Epithelial cell of proximal tubule (primary cell): ENCODE measurements at regions not wholly inside any gene's neighbourhood (a gene's known extent, or its start where the extent isn't known, plus 50 kb on each side); places are given as distances from the start of the nearest gene placed in this dataset.
A peak's percentile ranks its signal among the peaks of the same experiment; 100 is the strongest.

Experiments
- DNase-seq: peaks from one replicate; pipeline ENCODE4 v3.0.0-alpha.2; 2011; ENCODE audit warnings: low read depth
- H3K4me3 ChIP-seq: 2 replicates; pipeline ENCODE4 v1.5.1; 2011; ENCODE audit warnings: low read depth, mild to moderate bottlenecking, low read length
- TF ChIP-seq, protein P1 (sequence below): conservative IDR thresholded peaks from 2 replicates; pipeline ENCODE4 v1.5.1; 2012; ENCODE audit warnings: low read depth, mild to moderate bottlenecking, low read length

DNA sequence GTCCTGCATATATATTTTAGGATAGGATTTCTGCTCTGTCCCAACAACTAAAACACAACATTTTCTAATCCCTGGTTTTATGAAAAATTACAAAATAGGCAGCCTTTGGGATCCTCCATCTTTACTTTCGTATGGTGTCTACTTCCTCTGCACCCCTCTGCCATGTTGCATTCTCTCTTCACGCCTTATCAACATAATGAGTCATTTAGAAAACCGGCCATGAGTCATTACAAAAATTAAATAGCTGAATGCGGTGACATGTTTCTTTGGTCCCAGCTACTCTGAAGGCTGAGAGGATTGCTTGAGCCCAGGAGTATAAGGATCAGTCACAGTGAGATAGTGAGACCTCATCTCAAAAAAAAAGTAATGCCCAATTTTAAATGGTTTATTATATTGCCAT, 148.1 kb upstream of the CELF2 start:
- H3K4me3 ChIP-seq, result no peak overlapping the region
- TF ChIP-seq, protein P1, sequence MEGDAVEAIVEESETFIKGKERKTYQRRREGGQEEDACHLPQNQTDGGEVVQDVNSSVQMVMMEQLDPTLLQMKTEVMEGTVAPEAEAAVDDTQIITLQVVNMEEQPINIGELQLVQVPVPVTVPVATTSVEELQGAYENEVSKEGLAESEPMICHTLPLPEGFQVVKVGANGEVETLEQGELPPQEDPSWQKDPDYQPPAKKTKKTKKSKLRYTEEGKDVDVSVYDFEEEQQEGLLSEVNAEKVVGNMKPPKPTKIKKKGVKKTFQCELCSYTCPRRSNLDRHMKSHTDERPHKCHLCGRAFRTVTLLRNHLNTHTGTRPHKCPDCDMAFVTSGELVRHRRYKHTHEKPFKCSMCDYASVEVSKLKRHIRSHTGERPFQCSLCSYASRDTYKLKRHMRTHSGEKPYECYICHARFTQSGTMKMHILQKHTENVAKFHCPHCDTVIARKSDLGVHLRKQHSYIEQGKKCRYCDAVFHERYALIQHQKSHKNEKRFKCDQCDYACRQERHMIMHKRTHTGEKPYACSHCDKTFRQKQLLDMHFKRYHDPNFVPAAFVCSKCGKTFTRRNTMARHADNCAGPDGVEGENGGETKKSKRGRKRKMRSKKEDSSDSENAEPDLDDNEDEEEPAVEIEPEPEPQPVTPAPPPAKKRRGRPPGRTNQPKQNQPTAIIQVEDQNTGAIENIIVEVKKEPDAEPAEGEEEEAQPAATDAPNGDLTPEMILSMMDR, result no peak
- no peak for DNase-seq

DNA sequence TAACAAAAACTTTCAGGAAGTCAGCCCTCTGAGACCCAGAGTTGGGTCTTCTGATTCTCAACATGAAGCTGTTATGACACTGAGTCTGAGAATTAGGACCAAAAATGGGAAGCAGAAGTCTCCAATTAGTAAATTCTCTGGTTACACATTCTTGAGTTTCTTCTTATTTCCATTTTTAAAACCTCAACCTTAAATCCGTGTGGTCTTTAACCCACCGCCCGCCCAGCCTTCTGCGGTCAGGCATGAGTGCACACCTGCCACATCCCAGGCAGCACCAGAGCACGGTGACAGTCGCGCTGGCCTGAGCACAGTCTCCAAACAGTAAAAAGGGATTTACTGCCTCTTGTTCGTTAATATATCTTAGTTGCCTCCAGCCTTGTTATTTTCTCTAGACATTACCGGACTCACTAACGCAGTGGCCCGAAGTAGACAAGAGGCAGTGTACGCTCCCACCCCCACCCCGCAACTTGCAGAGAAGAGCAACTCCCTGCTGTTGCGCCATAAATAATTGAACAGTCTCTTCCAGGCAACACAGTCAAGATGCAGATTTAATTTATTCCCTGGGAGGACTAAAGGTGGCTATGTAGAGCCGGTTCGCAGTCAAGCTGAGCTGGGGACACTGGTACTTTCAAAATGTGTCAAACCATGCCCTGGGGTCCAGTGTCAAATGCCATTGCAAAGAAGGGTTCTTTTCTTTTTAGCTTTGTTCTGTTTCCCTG, 147.0 kb upstream of the CELF2 start:
- TF ChIP-seq, protein P1, result no peak
- H3K4me3 ChIP-seq, result peak overlapping the region; percentile 23
- DNase-seq, result no peak

DNA sequence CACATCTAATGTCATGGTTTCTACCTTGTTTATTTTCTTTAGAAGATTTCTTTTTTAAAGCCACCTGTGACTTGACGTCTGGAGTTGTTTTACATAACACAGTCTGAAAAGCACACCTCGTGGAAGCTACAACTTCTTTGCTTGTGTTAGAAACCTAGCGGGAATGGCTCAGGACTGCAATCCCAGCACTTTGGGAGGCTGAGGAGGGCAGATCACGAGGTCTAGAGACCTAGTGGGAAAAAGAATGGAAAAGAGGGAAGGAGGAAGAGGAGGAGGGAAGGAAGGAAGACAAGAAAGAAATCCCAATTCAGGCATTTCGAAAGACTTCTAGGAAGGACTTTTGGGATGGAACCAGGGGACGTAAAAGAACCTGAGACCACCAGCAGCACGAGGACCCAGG, 146.3 kb upstream of the CELF2 start:
- TF ChIP-seq, protein P1, result no peak
- DNase-seq, result no peak
- H3K4me3 ChIP-seq, result no peak overlapping the region

DNA sequence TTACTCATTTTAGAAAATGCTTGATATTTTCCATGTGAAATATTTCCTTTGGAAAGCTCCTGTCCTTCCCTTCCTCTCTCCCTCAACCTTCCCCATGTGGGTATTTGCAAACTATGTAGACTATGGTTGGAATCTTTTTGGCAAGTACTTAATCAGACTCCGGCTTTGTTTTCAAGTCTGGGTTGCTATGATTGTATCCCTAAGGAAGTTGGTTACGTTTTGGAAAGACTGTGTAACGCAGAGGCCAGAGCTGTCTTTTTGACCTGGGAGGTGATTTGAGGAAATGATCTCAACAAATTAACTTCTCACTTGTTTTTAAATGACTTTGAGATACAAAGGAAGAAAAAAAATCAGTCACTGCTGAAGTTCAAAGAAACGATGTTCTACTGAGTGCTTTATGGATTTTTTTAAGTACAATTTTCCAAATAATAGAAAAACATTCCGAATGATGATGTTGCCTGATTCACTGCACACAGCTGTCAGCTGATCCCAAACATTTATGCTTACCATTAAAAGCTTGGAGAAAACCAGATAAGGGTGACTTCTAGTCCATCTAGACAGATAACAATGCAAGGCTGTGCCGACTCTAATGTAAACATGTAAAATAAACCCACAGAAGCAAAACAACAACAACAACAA, 145.5 kb upstream of the CELF2 start:
- H3K4me3 ChIP-seq, result no peak overlapping the region
- peak; percentile 62 for DNase-seq
- TF ChIP-seq, protein P1, result no peak

DNA sequence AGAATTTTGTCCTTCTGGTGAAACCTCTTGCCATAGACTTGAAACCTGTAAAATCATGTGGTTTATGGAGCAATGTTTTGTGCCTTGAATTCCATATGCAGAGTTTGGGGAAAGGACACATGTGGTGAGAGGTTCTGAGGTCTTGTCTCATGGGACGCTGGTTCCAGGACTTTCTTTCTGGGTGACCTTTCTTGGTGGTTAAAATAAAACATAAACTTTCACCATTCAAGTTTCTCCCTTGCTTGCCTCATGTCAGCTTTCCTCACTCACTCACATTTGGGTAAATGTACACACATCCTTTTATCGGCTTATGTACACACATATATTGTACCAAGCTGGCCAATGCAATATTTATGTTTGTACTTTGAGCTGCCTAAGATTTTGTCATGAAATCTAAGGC, 144.9 kb upstream of the CELF2 start:
- H3K4me3 ChIP-seq, result no peak overlapping the region
- no peak for DNase-seq
- TF ChIP-seq, protein P1, result no peak

DNA sequence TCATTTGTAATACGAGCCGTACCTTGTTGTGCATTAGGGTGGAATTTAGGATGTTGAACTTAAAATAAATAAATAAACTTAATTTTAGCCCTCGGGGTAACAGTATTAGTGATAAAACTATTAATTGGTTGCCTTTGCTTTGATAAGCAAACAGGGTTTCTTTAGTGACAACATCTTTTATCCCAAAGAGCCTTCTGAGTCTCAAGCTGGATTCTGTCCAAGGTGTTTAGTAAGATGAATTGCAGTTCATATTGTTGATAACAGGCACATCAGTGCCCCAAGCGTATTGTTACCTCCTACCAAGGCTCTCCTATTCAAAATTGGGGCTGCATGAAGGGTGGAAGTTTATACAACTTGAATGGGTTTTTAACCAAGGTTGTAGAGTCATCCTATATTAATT, 144.4 kb upstream of the CELF2 start:
- TF ChIP-seq, protein P1, result no peak
- no peak overlapping the region for H3K4me3 ChIP-seq
- DNase-seq, result no peak

DNA sequence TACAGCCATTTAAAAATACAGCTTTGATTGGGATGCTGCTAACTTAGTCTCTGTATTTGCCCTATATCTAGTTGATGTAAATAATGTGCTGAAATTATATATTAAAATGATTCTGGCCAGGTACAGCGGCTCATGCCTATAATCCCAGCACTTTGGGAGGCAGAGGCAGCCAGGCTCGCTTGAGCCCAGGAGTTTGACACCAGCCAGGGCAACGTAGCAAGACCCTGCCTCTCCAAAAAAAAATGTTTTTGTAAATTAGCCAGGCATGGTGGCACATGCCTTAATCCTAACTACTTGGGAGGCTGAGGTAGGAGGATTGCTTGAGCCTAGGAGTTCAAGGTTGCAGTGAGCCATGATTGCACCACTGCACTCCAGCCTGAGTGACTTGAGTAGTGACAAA, 143.8 kb upstream of the CELF2 start:
- TF ChIP-seq, protein P1, result no peak
- H3K4me3 ChIP-seq, result no peak overlapping the region
- DNase-seq, result no peak
